GDM1 (cell line): ENCODE measurements at regions not wholly inside any gene's neighbourhood (a gene's known extent, or its start where the extent isn't known, plus 50 kb on each side); places are given as distances from the start of the nearest gene placed in this dataset.

Experiments used
- DNase-seq: peaks from one replicate; lab custom pipeline; 2025; lab: John Stamatoyannopoulos, UW

DNA sequence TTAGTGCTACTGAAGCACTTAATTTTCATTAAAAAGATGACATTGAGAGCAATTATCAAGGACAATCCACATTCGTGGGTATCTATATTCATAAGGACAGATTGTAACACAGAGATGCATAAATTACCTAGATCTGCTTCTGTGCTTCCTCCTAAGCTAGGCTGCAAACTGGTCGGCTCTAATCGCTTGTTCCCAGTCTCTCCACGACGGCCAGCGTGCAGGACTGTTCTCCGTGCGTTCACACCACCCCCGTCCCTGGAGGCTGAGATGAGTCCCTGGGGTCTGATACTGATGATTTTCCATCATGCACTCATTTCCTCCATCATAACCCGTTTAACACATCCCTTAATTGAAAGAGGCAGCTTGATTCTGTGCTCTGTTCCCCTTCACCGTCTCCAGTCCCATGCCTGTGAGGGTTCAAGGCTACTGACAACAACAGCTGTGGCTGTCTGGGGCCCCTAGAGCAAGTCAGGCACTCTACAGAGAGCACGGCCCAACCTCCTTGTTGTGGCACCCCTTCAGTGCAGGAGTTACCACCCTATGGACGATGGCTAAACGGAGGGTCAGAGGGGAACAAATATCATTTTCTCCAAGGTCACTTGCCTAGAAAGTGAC lies 469.6 kb downstream of the NPHP4 start:
- no peak for DNase-seq

DNA sequence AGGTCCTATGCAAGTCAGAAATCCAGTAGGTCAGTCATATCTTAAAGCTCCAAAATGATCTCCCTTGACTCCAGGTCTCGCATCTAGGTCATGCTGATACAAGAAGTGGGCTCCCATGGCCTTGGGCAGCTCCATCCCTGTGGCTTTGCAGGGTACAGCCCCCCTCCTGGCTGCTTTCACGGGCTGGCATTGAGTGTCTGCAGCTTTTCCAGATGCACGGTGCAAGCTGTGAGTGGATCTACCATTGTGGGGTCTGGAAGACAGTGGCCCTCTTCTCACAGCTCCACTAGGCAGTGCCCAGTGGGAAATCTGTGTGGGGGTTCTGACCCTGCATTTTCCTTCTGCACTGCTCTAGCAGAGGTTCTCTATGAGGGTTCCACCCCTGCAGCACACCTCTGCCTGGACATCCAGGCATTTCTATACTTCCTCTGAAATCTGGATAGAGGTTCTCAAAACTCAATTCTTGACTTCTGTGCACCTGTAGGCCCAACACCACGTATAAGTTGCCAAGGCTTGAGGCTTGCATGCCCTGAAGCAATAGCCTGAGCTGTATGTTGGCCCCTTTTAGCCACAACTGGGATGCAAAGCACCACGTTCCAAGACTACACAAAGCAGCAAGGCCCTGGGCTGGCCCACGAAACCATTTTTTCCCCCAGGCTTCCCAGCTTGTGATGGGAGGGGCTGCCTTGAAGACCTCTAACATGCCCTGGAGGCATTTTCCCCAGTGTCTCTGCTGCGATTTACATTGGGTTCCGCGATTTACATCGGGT lies 472.7 kb downstream of the NPHP4 start:
- no peak for DNase-seq

DNA sequence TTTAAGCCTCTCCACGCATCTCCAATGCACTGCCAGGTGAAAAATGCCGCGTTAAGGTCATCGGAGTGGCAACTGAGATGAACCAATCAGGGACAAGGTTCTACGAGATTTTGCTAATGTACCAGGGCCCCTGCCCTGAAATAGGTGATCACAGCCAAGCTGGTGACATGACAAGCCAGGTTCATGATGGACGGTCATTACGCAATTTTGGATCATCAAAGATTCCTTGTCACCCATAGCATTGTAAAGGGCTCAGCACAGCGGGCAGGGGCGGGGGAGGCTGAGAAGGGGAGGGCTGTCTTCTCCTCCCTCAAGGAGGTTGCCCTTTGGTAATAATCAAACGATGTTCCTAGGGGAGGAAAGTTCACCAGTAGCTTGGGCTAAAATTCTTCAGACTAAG lies 475.5 kb downstream of the NPHP4 start:
- DNase-seq = no peak

DNA sequence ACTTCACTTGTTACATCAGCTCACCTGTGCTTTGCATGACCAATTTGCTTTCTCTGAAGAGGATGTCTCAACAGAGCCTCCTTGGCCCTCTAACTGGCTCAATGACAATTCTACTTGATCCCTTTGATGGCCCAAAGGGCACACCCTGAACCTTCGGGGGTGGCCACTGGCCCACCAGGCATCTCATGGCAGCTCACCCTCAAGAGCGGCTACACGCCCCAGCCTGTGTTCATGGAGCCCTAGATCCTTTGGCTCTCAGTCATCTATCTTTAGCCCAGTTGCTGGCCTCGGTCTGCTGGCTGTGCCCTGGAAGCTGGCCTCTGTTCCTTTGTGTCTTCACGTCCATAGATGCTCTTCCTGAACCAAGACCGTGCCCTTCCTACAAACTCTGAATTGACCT lies 476.7 kb downstream of the NPHP4 start:
- DNase-seq = no peak

DNA sequence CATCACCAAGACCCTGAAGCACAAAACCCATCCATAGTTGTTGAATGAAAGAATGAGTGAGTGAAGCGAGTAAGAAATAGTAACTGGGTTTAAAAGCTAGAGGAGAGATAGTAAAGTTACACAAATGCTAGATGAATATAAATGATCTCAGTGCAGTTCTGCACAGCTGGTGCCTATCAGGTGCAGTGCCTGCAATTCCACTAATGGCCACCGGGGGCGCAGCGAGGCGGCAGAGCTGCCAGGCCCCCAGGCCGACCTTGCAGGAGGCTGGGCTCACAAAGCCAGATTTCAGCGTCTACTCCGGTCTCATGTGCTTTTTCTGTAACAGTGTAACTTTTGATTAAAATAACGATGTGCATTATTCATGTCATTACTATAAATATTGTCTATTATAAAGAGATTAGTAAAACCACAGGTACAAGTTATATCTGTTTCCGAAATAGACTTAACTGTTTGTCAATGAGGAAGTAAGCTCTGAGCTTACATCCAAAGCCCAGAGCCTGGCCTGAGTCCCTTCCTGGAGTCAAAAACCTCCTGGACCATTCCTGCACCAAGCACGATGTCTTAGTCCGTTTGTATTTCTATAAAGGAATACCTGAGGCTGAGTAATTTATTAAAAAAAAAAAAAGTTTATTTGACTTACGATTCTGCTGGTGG lies 477.6 kb downstream of the NPHP4 start:
- peak; percentile 2 for DNase-seq

DNA sequence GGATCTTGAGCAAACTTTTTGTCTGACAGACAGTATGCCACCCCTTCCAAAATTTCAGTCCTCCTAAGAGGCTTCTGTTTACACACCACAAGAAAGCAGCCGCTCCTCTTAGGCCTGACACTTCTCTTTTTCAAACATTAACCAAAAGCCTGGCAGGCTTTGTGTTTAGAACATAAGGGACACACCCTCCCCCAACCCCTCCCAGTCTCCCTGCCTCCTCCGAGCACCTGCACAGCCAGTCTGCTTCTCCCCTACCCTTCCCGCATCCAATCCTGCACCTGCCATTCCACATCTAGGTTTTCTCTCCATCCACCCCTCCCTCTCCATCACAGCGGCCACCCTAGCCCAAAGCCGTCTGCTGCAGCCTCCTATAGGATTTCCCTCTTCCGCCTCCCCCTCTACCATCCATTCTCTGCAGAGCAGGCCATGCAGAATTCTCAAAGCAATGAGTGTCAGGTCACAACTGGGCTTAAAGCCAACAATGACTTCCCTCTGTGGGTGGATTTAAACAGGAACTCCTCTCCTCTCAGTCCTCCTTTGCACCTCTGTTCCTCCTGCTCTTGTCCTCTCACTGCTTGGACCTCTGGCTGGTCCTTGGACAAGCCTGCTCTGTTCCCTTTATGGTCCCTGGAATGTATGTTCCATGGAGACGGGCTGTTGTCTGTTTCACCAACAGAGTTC lies 478.2 kb downstream of the NPHP4 start:
- DNase-seq = no peak

DNA sequence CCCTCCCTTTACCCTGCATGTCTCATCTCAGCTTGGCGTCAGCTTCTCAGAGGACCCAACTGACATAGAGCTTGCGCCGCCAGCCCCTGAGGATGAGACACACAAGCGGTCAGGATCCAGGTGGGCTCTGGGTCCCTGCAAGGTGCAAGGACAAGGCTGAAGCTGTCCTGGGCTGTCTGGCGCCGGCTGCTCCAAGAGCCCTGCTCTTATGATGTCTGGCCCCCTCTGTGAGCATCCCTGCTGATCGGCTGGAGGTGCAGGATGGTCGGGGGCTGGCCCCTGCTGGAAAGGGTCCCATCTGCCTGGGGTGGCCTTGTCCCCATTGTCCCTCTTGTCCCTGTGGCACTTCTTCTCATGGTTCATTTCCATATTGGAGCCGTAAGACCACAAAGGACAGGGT lies 479.0 kb downstream of the NPHP4 start:
- DNase-seq = no peak

DNA sequence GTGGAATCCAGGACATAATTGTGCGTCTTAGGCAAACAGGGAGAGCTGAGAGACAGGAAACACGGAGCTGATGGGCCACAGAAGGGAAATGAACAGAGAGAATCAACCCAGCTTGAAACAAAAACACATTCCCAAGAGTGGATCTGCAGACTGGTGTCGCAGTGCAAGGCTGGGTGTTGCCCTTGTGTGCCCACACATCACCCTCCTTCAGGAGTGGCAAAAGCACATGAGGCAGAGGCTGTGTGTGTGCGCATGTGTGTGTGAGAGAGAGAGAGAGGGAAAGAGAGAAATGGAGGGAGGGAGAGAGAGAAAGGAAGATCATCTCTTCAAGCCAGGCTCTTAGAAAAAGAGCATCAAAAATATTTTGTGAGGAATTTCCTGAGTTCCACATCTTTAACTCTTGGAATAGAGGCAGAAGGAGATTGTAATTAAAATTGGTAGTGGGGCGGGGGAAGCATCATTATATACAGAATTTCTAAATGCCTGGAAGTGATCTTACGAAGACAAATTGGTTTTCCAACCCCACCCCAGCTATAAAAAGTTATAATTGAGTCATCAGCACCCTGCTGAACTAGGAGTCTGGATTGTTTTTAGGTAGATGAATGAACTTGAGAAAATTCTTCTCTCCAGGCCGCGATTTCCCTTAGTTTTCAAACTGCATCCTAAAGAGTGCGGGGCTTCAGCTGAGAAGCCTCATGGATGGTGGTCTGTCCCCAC lies 480.7 kb downstream of the NPHP4 start:
- no peak for DNase-seq

DNA sequence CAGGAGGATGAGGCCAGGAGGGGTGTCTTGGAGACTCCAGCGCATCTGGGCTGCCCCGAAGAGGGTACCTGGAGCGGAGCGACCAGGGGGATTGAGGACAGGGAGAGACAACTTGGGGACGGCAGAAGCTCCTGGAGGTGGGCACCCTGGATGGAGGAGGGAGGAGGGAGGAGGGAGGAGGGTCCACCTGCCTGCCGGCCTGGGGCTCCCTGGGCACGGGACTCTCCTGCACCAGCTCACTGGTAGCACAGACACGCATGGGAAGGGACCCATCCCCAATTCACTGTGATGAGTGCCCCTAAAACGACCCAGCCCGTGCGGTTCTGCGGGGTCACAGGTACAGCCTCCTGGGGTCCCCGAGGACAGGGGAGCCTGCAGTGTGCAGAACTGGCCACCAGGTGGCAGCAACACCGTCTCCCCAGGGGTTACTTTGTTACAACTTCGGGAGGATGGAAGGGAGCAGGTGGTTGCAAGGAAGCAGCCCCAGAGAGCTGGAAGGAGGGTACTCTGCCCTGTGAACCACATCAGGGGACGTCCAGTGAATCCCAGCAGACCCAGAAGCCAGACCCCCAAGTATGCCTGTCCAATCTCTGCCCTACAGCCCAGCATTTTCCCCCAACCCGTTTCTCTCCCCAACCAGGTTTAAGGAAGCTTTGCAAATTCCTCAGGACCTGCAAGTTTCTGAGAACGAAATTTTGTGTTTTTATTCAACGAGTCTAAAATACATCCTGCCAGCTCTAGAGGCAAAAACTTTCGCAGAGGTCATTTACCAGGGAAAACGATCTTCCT lies 482.4 kb downstream of the NPHP4 start:
- DNase-seq = no peak

DNA sequence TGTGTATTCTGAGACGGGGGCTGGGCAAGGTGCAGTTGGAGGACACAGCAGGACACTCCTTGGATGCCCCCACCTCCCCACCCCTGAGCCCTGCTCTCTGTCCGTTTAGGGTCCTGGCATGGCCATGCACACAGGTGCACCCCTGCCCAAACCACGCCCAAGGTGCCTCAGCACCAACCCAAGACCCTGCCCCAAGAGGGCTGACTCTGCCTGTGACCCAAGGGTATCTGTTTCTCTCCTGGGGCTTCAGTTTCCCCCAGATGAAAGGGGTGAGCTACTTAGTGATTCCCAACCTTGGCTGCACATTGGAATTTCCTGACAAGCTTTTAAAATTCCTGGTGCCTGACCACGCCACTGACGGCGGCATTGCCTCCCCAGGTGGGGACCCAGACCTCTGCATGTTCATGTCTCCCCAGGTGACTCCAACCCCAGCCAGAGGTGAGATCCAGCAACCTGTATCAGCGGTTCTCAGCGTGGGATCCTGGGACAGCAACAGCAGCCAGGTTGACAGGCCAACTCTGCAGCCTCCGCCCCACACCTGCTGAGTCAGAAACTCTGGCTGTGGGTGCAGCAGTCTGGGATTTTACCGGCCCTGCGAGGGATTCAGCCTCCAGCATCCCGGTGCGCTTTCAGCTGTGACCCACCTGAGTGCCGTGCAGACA lies 483.4 kb downstream of the NPHP4 start:
- DNase-seq = no peak

DNA sequence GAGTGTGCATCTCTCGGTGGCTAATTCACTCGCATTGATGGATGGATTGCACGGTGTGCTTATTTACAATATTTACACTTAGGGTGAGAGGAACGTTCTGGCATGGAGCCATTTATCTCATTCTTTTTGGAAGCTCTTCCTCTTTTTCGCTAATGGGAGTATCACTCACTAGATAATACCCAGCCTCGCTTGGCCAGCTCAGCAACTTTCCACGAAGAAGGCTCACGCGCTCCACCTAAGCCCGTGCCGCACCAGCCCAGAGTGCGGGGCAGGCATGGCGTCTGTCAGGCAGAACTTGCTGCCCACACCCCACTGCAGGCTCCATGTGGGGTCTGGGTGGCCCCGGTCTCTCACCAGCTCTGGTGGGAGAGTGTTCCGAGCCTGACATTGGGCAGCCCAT lies 484.9 kb downstream of the NPHP4 start:
- DNase-seq = no peak

DNA sequence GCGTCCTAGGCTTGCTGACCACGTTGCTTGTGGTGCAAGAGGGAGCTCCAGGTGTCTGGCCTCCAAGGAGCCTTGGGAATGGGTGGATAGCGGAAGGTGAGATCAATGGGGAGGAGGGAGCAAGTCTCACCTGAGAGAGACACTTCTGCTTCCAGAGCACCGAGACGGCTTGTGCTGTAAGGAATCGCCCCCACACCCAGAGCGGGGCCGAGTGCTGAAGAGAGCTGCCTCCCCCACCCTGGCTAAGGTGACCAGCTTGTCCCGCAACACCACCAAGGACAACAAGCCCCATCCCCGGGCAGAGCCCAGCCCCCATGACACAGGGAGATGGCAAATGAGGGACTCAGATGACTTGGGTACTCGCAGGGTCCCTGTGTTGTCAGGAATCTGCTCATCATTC lies 485.6 kb downstream of the NPHP4 start:
- no peak for DNase-seq

DNA sequence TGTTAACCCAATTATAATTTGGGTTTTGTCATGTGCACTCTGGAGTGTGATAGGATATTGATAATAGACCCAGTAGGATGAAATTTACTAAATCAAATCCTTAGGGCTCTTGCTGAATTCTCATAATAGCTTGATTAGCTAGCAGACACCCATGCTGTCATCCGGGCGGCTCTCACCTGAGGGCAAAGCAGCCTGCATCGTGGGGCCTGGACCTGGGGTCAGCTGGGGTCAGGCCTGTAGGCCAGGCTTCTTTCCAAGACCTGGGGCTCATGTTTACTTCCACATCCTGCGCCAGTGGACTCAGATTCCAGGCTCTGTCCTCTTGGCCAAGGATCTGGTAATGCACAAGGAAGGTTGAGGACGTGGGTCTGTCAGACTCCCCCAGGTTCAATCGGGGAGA lies 486.3 kb downstream of the NPHP4 start:
- DNase-seq = no peak

DNA sequence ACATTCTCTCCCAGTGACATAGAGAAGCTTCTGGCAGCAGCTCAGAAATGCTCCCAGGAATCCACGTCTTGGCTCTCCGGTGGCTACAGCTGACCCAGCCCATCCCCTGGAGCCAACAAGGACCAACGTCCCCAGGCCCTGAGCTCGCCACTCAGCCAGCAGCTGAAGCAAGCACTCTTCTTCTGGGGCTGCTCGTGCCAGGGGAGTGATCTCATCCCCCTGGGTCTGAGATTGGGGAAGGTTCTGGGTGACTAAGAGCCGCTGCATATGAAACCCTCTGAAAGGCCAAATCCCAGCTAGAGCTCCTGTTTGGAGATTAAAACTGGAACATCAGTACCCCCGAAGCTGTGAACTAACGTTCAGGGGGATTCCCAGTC lies 487.9 kb downstream of the NPHP4 start:
- no peak for DNase-seq

DNA sequence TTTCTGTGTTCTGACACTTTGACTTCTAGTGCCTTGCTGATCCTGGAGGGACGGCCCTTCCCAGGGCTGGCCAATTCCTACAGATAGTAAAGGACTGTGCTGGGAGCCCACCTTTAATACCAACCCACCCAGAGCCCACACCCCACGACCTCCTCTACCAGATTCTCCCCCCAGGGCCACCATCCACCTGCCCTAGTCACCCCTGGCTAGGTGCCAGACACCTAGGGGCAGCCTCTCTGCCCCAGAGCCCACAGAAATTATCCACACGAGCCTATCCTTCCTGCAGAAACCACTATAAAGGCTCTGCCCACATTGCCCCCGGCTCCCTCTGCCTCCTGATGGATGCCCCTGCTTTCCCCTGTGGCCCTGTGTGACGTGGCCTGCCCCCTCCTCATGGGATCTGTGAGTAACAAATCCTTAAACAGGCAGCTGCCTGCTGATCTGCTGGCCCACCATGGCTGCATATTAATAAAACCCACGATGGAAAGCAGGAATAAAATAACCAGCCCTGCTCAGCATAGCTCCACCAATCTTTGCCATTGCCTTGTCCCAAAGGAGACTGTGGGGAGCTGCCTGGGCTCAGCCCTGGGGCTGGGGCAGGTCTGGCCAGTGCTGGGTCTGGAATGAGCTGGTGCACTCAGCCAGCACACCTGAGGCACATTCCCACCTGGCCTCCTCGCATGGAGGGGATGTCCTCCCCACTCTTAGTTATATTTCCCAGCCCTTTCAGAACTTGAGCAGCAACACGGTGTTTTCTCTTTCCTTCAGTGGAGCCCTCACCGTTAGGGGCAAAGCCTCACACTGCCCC lies 488.5 kb downstream of the NPHP4 start:
- no peak for DNase-seq

DNA sequence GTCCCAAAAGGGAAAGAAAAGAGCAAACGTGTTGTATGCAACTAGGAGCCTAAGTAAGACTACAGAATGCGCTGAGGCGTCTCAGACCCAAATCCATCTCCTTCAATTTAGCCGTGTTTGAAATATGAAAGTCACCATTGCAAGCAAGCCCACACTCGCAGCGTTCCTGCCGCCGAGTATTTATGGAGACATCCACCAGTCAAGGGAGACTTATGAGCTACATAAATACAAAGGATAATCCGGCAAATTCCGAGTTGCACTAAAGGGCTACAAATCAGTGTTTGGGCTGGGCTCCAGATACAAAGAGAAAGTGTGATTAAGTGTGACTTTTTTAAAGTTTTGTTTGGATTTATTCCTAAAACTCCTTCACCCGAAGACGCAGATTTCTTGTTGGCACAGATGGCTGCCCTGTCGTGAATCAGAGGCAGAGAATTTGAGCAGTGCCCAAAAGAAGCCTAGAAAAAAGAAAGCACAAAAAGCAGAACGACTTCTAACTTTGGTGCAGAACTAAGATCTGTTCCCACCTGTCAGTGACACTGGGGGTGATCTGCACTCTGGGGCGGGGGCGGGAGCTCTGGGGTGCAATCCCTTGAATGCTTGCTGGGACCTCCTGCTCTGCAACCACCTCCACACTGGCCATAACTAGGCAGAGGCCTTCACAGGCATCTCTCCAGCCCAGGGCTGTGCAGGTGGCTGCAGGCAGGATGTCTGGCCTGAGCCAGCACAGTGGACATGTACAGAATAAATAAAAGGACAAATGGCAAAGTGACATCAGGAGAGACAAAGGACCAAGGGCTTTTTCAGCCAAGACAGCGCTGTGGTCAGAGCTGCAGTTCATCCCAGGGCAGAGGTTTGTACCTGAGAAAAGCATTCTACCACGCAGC lies 489.7 kb downstream of the NPHP4 start:
- DNase-seq = no peak

DNA sequence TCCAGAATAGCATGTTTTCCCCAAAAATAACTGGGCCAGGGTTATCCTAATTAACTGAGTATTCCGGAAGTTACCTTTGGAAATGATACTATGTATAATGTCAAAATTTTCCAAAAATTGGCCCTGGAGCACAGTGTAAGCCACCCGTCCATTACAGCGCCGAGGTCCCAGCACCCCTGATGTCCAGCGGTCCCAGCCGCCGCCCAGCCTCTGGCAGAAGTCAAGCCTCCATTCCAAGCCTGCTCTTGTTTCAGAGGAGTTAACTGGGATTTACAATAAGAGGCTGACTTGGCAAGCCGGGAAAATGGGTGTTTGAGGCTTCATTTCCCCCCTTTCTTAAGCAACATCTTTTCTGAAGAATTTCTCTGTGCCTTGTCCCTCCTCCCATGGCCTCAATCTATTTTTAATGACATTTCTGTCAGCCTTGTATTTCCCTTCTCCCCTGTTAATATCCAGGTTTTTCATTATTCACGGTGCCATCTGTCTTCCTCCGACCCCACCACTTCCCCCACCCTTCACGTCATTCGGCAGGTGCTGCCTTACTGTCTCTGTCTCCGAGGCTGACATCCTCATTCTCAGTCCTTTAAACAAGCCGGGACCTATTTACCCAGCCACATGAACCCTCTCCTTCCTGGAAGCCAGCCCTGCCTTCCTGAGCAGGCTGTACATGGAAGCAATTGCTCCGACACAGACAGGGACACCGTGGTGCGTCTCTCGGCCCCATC lies 490.9 kb downstream of the NPHP4 start:
- DNase-seq = no peak

DNA sequence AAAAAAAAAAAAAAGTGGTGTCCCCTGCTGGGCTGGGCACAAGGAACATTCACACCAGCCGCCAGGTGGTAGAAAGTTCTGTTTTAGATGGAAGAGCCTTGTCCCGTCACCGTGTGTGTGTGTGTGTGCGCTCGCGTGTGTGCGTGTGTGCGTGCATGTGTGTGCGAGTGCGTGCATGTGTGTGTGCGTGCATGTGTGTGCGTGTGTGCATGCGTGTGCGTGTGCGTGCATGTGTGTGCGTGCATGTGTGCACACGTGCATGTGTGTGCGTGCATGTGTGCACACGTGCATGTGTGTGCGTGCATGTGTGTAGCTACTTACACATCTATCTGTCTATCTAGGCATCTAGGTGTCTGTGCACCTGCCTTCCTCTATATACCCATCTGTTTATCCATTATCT lies 491.7 kb downstream of the NPHP4 start:
- no peak for DNase-seq
